Smooth muscle cell (in vitro differentiated cells): ENCODE measurements at regions not wholly inside any gene's neighbourhood (a gene's known extent, or its start where the extent isn't known, plus 50 kb on each side); places are given as distances from the start of the nearest gene placed in this dataset.
A peak's percentile ranks its signal among the peaks of the same experiment; 100 is the strongest.

Experiments used
- DNase-seq: peaks from one replicate; lab custom pipeline; 2025; ENCODE audit not compliant: unreplicated experiment; lab: John Stamatoyannopoulos, UW
- H2AFZ ChIP-seq: fragments of 200-600 bp; sonication (generic); 2 replicates; pipeline ENCODE4 v1.6.0; 2016; ENCODE audit warnings: antibody characterized with exemption, low read depth, mild to moderate bottlenecking
- H3F3A ChIP-seq: fragments of 200-600 bp; sonication (generic); 2 replicates; pipeline ENCODE4 v1.6.0; 2017; ENCODE audit warnings: antibody characterized with exemption, low read depth
- H3K27ac ChIP-seq: fragments of 200-600 bp; sonication (generic); 2 replicates; pipeline ENCODE4 v1.5.1; 2016; ENCODE audit warnings: low read depth, mild to moderate bottlenecking
- H3K27me3 ChIP-seq: fragments of 200-600 bp; sonication (generic); 2 replicates; pipeline ENCODE4 v1.6.1; 2016; ENCODE audit warnings: low read depth, mild to moderate bottlenecking
- H3K36me3 ChIP-seq: fragments of 200-600 bp; sonication (generic); 2 replicates; pipeline ENCODE4 v1.5.1; 2016; ENCODE audit warnings: low read depth
- H3K4me1 ChIP-seq: fragments of 200-600 bp; sonication (generic); 2 replicates; pipeline ENCODE4 v1.5.1; 2016; ENCODE audit warnings: low read depth
- H3K4me2 ChIP-seq: fragments of 200-600 bp; sonication (generic); 2 replicates; pipeline ENCODE4 v1.6.0; 2016; ENCODE audit warnings: mild to moderate bottlenecking
- H3K4me3 ChIP-seq: fragments of 200-600 bp; sonication (generic); 2 replicates; pipeline ENCODE4 v1.5.1; 2016; ENCODE audit warnings: mild to moderate bottlenecking
- H3K79me2 ChIP-seq: fragments of 200-600 bp; sonication (generic); 2 replicates; pipeline ENCODE4 v1.6.0; 2016; ENCODE audit warnings: low read depth, mild to moderate bottlenecking
- H3K9ac ChIP-seq: fragments of 200-600 bp; sonication (generic); 2 replicates; pipeline ENCODE4 v1.6.0; 2016; ENCODE audit warnings: low read depth
- H3K9me3 ChIP-seq: fragments of 200-600 bp; sonication (generic); replicated peaks from 2 replicates; pipeline ENCODE4 v1.5.1; 2016; ENCODE audit warnings: low read depth
- H4K20me1 ChIP-seq: fragments of 200-600 bp; sonication (generic); 2 replicates; pipeline ENCODE4 v1.6.0; 2016; ENCODE audit warnings: low read depth
- CTCF ChIP-seq: fragments of 200-600 bp; sonication (generic); IDR thresholded peaks from 2 replicates; pipeline ENCODE4 v1.5.1; 2017; ENCODE audit warnings: borderline replicate concordance, mild to moderate bottlenecking, antibody characterized with exemption; ENCODE audit not compliant: insufficient read depth, poor library complexity, severe bottlenecking
- WGBS: methylation state at CpG from one replicate; pipeline ENCODE4 v1.1.7; 2016; ENCODE audit warnings: low lambda C conversion rate; 5-methylcytosine and 5-hydroxymethylcytosine counted together

DNA sequence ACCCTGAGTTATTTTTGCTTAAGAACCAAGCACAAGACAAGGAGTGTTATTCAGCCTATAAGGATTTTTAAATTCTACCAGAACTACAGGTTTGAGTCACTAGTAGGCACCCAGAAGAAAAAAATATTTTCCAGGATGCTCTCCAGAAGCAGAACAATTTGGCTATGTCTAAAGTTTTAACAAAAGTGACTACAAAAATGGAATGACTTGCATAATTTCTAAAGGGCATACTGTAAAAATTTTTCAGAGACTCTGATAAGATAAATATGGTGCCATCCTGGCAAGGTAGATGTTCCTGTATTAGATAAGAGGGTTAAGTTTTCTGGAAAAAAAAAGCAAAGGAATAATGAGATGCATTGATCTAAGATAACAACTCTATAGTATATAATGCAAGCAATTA lies 68.6 kb upstream of the FAM9A start:
- Histone ChIP-seq H3K9ac (no peak overlapping the region), H3K27ac (no peak overlapping the region)

GRCh38 chrX:8868906-8869305 lies 67.7 kb upstream of the FAM9A start:
- Histone ChIP-seq H3F3A (no peaks in the 10 kb centered on the region), H3K36me3 (no peaks in the 10 kb centered on the region), H3K79me2 (no peaks in the 10 kb centered on the region), H3K27me3 (no peaks in the 10 kb centered on the region), H3K4me3 (no peak overlapping the region), H4K20me1 (no peaks in the 10 kb centered on the region), H3K4me1 (no peaks in the 10 kb centered on the region), H2AFZ (no peak overlapping the region), H3K9me3 (no peaks in the 10 kb centered on the region), H3K4me2 (no peak overlapping the region), H3K9ac (no peak overlapping the region), H3K27ac (peak overlapping the region; percentile 39)
- WGBS = 69% methylated on average over 3 of the region's 3 CpGs
- DNase-seq = no peak
- TF ChIP-seq CTCF = peak; percentile 34

More for the DNA sequence above, 68.6 kb upstream of the FAM9A start:
- no peaks in the 10 kb centered on the region for H3K36me3 ChIP-seq
- TF ChIP-seq CTCF = no peak
- H3K4me2 ChIP-seq = no peak overlapping the region
- DNase-seq = no peak
- H3F3A ChIP-seq = no peaks in the 10 kb centered on the region
- H3K79me2 ChIP-seq = no peaks in the 10 kb centered on the region
- no peaks in the 10 kb centered on the region for H3K27me3 ChIP-seq
- H2AFZ ChIP-seq = no peak overlapping the region
- no peaks in the 10 kb centered on the region for H3K4me1 ChIP-seq
- no peak overlapping the region for H3K4me3 ChIP-seq
- no peaks in the 10 kb centered on the region for H3K9me3 ChIP-seq
- no peaks in the 10 kb centered on the region for H4K20me1 ChIP-seq

- Histone ChIP-seq H3K27me3 (no peaks in the 10 kb centered on the region), H3K4me3 (no peak overlapping the region), H3K4me2 (no peak overlapping the region), H3K36me3 (no peaks in the 10 kb centered on the region), H3K27ac (no peak overlapping the region), H3K4me1 (no peaks in the 10 kb centered on the region), H3K79me2 (no peaks in the 10 kb centered on the region), H2AFZ (no peak overlapping the region), H3K9me3 (no peaks in the 10 kb centered on the region), H4K20me1 (no peaks in the 10 kb centered on the region), H3K9ac (no peak overlapping the region), H3F3A (no peaks in the 10 kb centered on the region)
- no peak for TF ChIP-seq CTCF
- 56% methylated on average over 5 of the region's 5 CpGs for WGBS
- DNase-seq = no peak
These were observed 67.0 kb upstream of the FAM9A start for GRCh38 chrX:8868070-8868773.

- Histone ChIP-seq H3K4me2 (no peak overlapping the region), H2AFZ (no peak overlapping the region), H3K79me2 (no peaks in the 10 kb centered on the region), H3F3A (no peaks in the 10 kb centered on the region), H3K36me3 (no peaks in the 10 kb centered on the region), H3K4me3 (no peak overlapping the region), H3K4me1 (no peaks in the 10 kb centered on the region), H4K20me1 (no peaks in the 10 kb centered on the region), H3K9me3 (no peaks in the 10 kb centered on the region), H3K9ac (no peak overlapping the region), H3K27ac (no peak overlapping the region), H3K27me3 (no peaks in the 10 kb centered on the region)
- WGBS = 56% methylated on average over 2 of the region's 2 CpGs
- no peak for TF ChIP-seq CTCF
- no peak for DNase-seq
These were observed 66.2 kb upstream of the FAM9A start for GRCh38 chrX:8867406-8867805.
